Smooth muscle cell (in vitro differentiated cells): ENCODE measurements at regions not wholly inside any gene's neighbourhood (a gene's known extent, or its start where the extent isn't known, plus 50 kb on each side); places are given as distances from the start of the nearest gene placed in this dataset.

Experiments
- DNase-seq: peaks from one replicate; lab custom pipeline; 2025; ENCODE audit not compliant: unreplicated experiment; lab: John Stamatoyannopoulos, UW
- H2AFZ ChIP-seq: fragments of 200-600 bp; sonication (generic); 2 replicates; pipeline ENCODE4 v1.6.0; 2016; ENCODE audit warnings: antibody characterized with exemption, low read depth, mild to moderate bottlenecking
- H3F3A ChIP-seq: fragments of 200-600 bp; sonication (generic); 2 replicates; pipeline ENCODE4 v1.6.0; 2017; ENCODE audit warnings: antibody characterized with exemption, low read depth
- H3K27ac ChIP-seq: fragments of 200-600 bp; sonication (generic); 2 replicates; pipeline ENCODE4 v1.5.1; 2016; ENCODE audit warnings: low read depth, mild to moderate bottlenecking
- H3K27me3 ChIP-seq: fragments of 200-600 bp; sonication (generic); 2 replicates; pipeline ENCODE4 v1.6.1; 2016; ENCODE audit warnings: low read depth, mild to moderate bottlenecking
- H3K36me3 ChIP-seq: fragments of 200-600 bp; sonication (generic); 2 replicates; pipeline ENCODE4 v1.5.1; 2016; ENCODE audit warnings: low read depth
- H3K4me1 ChIP-seq: fragments of 200-600 bp; sonication (generic); 2 replicates; pipeline ENCODE4 v1.5.1; 2016; ENCODE audit warnings: low read depth
- H3K4me2 ChIP-seq: fragments of 200-600 bp; sonication (generic); 2 replicates; pipeline ENCODE4 v1.6.0; 2016; ENCODE audit warnings: mild to moderate bottlenecking
- H3K4me3 ChIP-seq: fragments of 200-600 bp; sonication (generic); 2 replicates; pipeline ENCODE4 v1.5.1; 2016; ENCODE audit warnings: mild to moderate bottlenecking
- H3K79me2 ChIP-seq: fragments of 200-600 bp; sonication (generic); 2 replicates; pipeline ENCODE4 v1.6.0; 2016; ENCODE audit warnings: low read depth, mild to moderate bottlenecking
- H3K9ac ChIP-seq: fragments of 200-600 bp; sonication (generic); 2 replicates; pipeline ENCODE4 v1.6.0; 2016; ENCODE audit warnings: low read depth
- H3K9me3 ChIP-seq: fragments of 200-600 bp; sonication (generic); replicated peaks from 2 replicates; pipeline ENCODE4 v1.5.1; 2016; ENCODE audit warnings: low read depth
- H4K20me1 ChIP-seq: fragments of 200-600 bp; sonication (generic); 2 replicates; pipeline ENCODE4 v1.6.0; 2016; ENCODE audit warnings: low read depth
- CTCF ChIP-seq: fragments of 200-600 bp; sonication (generic); IDR thresholded peaks from 2 replicates; pipeline ENCODE4 v1.5.1; 2017; ENCODE audit warnings: borderline replicate concordance, mild to moderate bottlenecking, antibody characterized with exemption; ENCODE audit not compliant: insufficient read depth, poor library complexity, severe bottlenecking
- WGBS: methylation state at CpG from one replicate; pipeline ENCODE4 v1.1.7; 2016; ENCODE audit warnings: low lambda C conversion rate; 5-methylcytosine and 5-hydroxymethylcytosine counted together

DNA sequence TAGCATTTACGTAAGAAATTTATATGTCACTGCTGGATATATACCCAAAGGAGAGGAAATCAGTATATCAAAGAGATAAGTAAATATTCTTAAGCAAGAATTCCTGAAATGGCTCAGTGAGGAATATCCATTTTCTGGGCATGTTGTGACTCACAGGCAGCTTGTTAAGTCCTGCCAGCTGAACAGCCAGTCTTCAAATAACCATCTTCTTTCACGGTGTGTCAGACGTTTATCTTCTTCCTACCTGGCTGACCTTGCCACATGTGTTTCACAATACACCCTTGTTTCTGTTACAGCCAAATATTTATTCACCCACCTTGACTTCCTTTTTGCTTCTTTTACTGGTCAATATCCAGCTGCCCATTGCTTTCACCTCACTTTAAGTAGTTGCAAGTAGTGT lies 648.1 kb downstream of the ANKRD7 start:
- H3K79me2 ChIP-seq, result no peaks in the 10 kb centered on the region

DNA sequence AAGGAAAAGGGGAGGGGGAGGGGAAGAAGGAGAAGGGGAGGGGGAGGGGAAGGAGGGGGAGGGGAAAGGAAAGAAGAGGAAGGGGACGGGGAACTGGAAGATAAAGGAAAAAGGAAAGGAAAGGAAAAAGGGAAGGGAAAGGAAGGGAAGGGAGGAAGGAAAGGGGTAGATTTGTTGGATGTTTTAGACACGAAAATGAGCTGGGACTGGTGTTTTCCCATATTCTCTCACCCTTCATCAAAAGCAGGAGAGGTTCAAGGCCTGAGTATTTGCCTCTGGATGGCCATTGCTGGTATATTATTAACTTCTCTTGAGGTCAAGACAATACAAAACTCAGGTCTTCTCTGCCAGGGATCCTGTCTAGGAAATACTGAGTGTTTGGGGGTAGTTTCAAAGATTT lies 652.7 kb downstream of the ANKRD7 start:
- no peak overlapping the region for H2AFZ ChIP-seq
- H3K9ac ChIP-seq, result no peak overlapping the region
- no peaks in the 10 kb centered on the region for H3K27me3 ChIP-seq
- no peaks in the 10 kb centered on the region for H3F3A ChIP-seq
- no peaks in the 10 kb centered on the region for H3K79me2 ChIP-seq
- H3K27ac ChIP-seq, result no peak overlapping the region
- H3K36me3 ChIP-seq, result no peaks in the 10 kb centered on the region
- TF ChIP-seq CTCF, result no peak
- no peak overlapping the region for H3K4me3 ChIP-seq
- H4K20me1 ChIP-seq, result no peaks in the 10 kb centered on the region
- no peak overlapping the region for H3K4me2 ChIP-seq
- DNase-seq, result no peak
- 77% methylated on average over 2 of the region's 2 CpGs for WGBS
- H3K9me3 ChIP-seq, result no peaks in the 10 kb centered on the region
- H3K4me1 ChIP-seq, result no peaks in the 10 kb centered on the region

More for the DNA sequence above, 648.1 kb downstream of the ANKRD7 start:
- Histone ChIP-seq H3K27ac (no peak overlapping the region), H2AFZ (no peak overlapping the region), H3K36me3 (no peaks in the 10 kb centered on the region), H3K4me1 (no peaks in the 10 kb centered on the region), H4K20me1 (no peaks in the 10 kb centered on the region), H3K27me3 (no peaks in the 10 kb centered on the region), H3F3A (no peaks in the 10 kb centered on the region), H3K9ac (no peak overlapping the region), H3K4me3 (no peak overlapping the region), H3K9me3 (no peaks in the 10 kb centered on the region), H3K4me2 (peak overlapping the region; percentile 50)
- no peak for TF ChIP-seq CTCF
- WGBS, result 9% methylated on average over 3 of the region's 3 CpGs
- DNase-seq, result no peak

GRCh38 chr7:118878336-118878735 lies 653.8 kb downstream of the ANKRD7 start:
- TF ChIP-seq CTCF, result no peak
- no peak overlapping the region for H3K4me3 ChIP-seq
- no peaks in the 10 kb centered on the region for H3K4me1 ChIP-seq
- no peaks in the 10 kb centered on the region for H3K36me3 ChIP-seq
- H3K27me3 ChIP-seq, result no peaks in the 10 kb centered on the region
- DNase-seq, result no peak
- H3K9me3 ChIP-seq, result no peaks in the 10 kb centered on the region
- no peaks in the 10 kb centered on the region for H3F3A ChIP-seq
- no peaks in the 10 kb centered on the region for H3K79me2 ChIP-seq
- H4K20me1 ChIP-seq, result no peaks in the 10 kb centered on the region
- H3K9ac ChIP-seq, result no peak overlapping the region
- H3K27ac ChIP-seq, result peak overlapping the region; percentile 0
- H3K4me2 ChIP-seq, result peak overlapping the region; percentile 3
- peak overlapping the region; percentile 62 for H2AFZ ChIP-seq

GRCh38 chr7:118898284-118898683 lies 673.8 kb downstream of the ANKRD7 start:
- Histone ChIP-seq H3K9me3 (no peaks in the 10 kb centered on the region), H3K27ac (no peak overlapping the region), H3K36me3 (no peaks in the 10 kb centered on the region), H3K27me3 (no peaks in the 10 kb centered on the region), H2AFZ (no peak overlapping the region), H3K4me3 (no peak overlapping the region), H3K9ac (no peak overlapping the region), H3K4me2 (no peak overlapping the region), H3K79me2 (no peaks in the 10 kb centered on the region), H3F3A (no peaks in the 10 kb centered on the region), H3K4me1 (no peaks in the 10 kb centered on the region), H4K20me1 (no peaks in the 10 kb centered on the region)
- TF ChIP-seq CTCF, result no peak
- DNase-seq, result no peak
- WGBS, result 96% methylated on average over 2 of the region's 2 CpGs
